Activated T-helper 1 cell treated with anti-CD3 and anti-CD28 coated beads, Interleukin-12 subunit alpha, Interleukin-12 subunit beta, Interleukin-2, Interleukin-4 antibody, amounts not matched to agents 30 ng/mL and 10 ng/mL and 1 ng/mL, durations not matched to agents 14 hours and 24 hours and 36 hours (primary cell): ENCODE measurements at regions not wholly inside any gene's neighbourhood (a gene's known extent, or its start where the extent isn't known, plus 50 kb on each side); places are given as distances from the start of the nearest gene placed in this dataset.
"Not testable (repeated sequence)": the region's sequence is repeated elsewhere in the genome, so short reads cannot be mapped to it uniquely, and the experiment has no call there.

ENCODE experiments used
- DNase-seq: peaks from one replicate; pipeline ENCODE4 v3.0.0; 2021; ENCODE audit warnings: low spot score
- H3K27ac Mint-ChIP-seq: one replicate; pipeline ENCODE4 v1.8.0; 2021; ENCODE audit warnings: mild to moderate bottlenecking, mixed read lengths
- H3K27me3 Mint-ChIP-seq: one replicate; pipeline ENCODE4 v1.8.0; 2022; ENCODE audit warnings: mild to moderate bottlenecking, moderate library complexity, mixed read lengths; ENCODE audit not compliant: insufficient read depth
- H3K36me3 Mint-ChIP-seq: one replicate; pipeline ENCODE4 v1.8.0; 2021; ENCODE audit warnings: low read depth, mixed read lengths
- H3K4me1 Mint-ChIP-seq: one replicate; pipeline ENCODE4 v1.8.0; 2021; ENCODE audit warnings: low read depth, mixed read lengths
- H3K4me3 Mint-ChIP-seq: one replicate; pipeline ENCODE4 v1.8.0; 2021; ENCODE audit warnings: mild to moderate bottlenecking, moderate library complexity, mixed read lengths
- H3K9me3 Mint-ChIP-seq: one replicate; pipeline ENCODE4 v1.8.0; 2021; ENCODE audit warnings: mixed read lengths
- intact Hi-C: fragments of 100-400 bp; cut with micrococcal nuclease; formaldehyde crosslinking; loops from one replicate; pipeline ENCODE4 v1.15.1; 2024

DNA sequence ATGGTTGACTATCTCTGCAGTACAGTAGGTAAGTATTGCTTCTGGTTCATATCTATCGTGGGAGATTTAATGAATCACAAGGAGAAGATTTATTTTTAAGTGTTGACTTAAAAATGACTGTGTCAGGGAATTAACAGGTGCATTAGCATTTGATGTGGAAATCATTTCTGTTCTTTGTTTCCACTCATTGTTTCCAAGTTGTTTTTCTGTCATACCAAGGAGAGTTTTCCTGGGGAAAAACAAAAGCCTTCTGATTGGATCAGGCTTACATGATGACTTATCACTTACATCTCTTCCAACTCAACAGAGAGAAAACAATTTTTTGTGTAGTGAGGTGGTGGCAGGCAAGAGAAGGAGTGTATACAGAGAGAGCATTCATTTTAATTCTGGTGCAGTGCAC is 686.4 kb downstream of the HTR1B start:
- Mint-ChIP-seq H3K4me1 (no peaks in the 10 kb centered on the region), H3K27ac (no peak overlapping the region), H3K9me3 (peaks cover 4% of the 10 kb centered on the region), H3K27me3 (no peaks in the 10 kb centered on the region), H3K4me3 (no peak overlapping the region), H3K36me3 (no peaks in the 10 kb centered on the region)
- intact Hi-C loops, result no loop called here
- DNase-seq, result no peak

- no peaks in the 10 kb centered on the region for H3K27me3 Mint-ChIP-seq
- intact Hi-C loops, result no loop called here
- no peak for DNase-seq
- H3K36me3 Mint-ChIP-seq, result no peaks in the 10 kb centered on the region
- H3K4me1 Mint-ChIP-seq, result no peaks in the 10 kb centered on the region
- peaks cover 4% of the 10 kb centered on the region for H3K9me3 Mint-ChIP-seq
- no peak overlapping the region for H3K27ac Mint-ChIP-seq
- H3K4me3 Mint-ChIP-seq, result no peak overlapping the region
These were observed 688.4 kb downstream of the HTR1B start for GRCh38 chr6:76774781-76775384.

DNA sequence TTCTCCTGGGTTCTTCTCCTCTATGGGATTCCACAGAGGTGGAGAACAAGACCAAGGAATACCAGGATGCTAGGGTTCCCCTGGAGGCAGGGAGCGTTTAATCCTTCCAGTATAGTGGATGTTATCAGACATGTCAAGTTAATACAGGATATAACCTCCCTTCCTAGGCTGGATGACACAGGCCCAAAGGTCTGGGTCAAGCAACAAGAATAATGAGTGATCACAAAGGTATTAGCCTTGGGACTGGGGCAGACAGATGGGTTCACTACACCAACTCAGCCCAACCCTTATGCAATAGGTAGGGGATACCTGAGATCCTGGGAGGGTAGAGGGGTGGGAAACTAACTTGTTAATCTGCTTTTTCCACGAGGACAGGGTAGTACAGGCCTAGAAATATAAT is 690.3 kb downstream of the HTR1B start:
- intact Hi-C loops, result no loop called here
- Mint-ChIP-seq H3K4me1 (no peaks in the 10 kb centered on the region), H3K27me3 (no peaks in the 10 kb centered on the region), H3K9me3 (peaks cover 4% of the 10 kb centered on the region), H3K27ac (no peak overlapping the region), H3K36me3 (no peaks in the 10 kb centered on the region), H3K4me3 (no peak overlapping the region)
- DNase-seq, result no peak

- no peaks in the 10 kb centered on the region for H3K4me1 Mint-ChIP-seq
- no peaks in the 10 kb centered on the region for H3K36me3 Mint-ChIP-seq
- intact Hi-C loops, result no loop called here
- no peak for DNase-seq
- peaks cover 4% of the 10 kb centered on the region for H3K9me3 Mint-ChIP-seq
- H3K27me3 Mint-ChIP-seq, result no peaks in the 10 kb centered on the region
- H3K27ac Mint-ChIP-seq, result no peak overlapping the region
- no peak overlapping the region for H3K4me3 Mint-ChIP-seq
These were observed 692.1 kb downstream of the HTR1B start for GRCh38 chr6:76771059-76771634.

DNA sequence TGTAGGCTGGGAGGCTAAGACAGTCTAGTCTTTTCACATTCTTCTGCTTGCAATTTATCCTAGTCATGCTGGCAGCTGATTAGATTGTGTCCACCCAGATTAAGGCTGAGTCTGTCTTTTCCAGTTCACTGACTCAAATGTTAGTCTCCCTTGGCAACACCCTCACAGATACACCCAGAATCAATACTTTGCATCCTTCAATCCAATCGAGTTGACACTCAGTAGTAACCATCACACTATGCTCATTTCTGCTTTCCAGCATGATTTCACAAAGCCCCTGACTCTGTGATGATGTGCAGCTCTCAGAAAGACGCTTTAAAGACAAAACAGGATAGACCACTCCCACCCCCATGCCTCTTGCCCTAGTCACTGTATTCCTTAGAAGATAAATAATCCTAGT is 693.0 kb downstream of the HTR1B start:
- no peak overlapping the region for H3K4me3 Mint-ChIP-seq
- H3K4me1 Mint-ChIP-seq, result no peaks in the 10 kb centered on the region
- no peaks in the 10 kb centered on the region for H3K36me3 Mint-ChIP-seq
- peaks cover 4% of the 10 kb centered on the region for H3K9me3 Mint-ChIP-seq
- no peak overlapping the region for H3K27ac Mint-ChIP-seq
- intact Hi-C loops, result no loop called here
- DNase-seq, result no peak
- H3K27me3 Mint-ChIP-seq, result no peaks in the 10 kb centered on the region

GRCh38 chr6:76768556-76768955 is 694.7 kb downstream of the HTR1B start:
- Mint-ChIP-seq H3K36me3 (no peaks in the 10 kb centered on the region), H3K27ac (no peak overlapping the region), H3K9me3 (peaks cover 4% of the 10 kb centered on the region), H3K4me3 (no peak overlapping the region), H3K4me1 (no peaks in the 10 kb centered on the region), H3K27me3 (no peaks in the 10 kb centered on the region)
- DNase-seq, result no peak
- intact Hi-C loops, result no loop called here

- Mint-ChIP-seq H3K4me1 (no peaks in the 10 kb centered on the region), H3K9me3 (no peaks in the 10 kb centered on the region)
- intact Hi-C loops, result no loop called here
These were observed 691.6 kb upstream of the IMPG1 start for GRCh38 chr6:76764057-76764456.

DNA sequence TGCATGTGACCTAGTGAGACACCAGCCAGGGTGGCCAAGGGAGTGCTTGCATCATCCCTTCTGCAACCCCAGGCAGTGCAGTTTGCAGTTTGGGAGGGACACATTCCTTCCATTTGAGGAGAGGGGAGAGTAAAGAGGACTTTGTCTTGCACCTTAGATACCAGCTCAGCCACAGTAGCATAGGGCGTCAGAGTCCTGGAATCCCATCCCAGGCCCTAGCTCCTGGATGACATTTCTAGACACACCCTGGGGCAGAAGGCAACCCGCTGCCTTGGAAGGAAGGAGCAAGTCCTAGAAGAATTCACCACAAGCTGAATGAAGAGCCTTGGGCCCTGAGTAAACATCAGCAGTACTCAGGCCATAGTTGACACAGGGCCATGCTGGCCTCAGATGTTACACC is 680.4 kb upstream of the IMPG1 start:
- no peaks in the 10 kb centered on the region for H3K27me3 Mint-ChIP-seq
- DNase-seq, result no peak
- peaks cover 10% of the 10 kb centered on the region for H3K9me3 Mint-ChIP-seq
- H3K4me1 Mint-ChIP-seq, result no peaks in the 10 kb centered on the region
- no peak overlapping the region for H3K4me3 Mint-ChIP-seq
- H3K36me3 Mint-ChIP-seq, result no peaks in the 10 kb centered on the region
- intact Hi-C loops, result no loop called here
- H3K27ac Mint-ChIP-seq, result no peak overlapping the region

More at GRCh38 chr6:76764057-76764456, 691.6 kb upstream of the IMPG1 start:
- Mint-ChIP-seq H3K36me3 (no peaks in the 10 kb centered on the region), H3K27me3 (no peaks in the 10 kb centered on the region), H3K4me3 (no peak overlapping the region), H3K27ac (no peak overlapping the region)
- no peak for DNase-seq

DNA sequence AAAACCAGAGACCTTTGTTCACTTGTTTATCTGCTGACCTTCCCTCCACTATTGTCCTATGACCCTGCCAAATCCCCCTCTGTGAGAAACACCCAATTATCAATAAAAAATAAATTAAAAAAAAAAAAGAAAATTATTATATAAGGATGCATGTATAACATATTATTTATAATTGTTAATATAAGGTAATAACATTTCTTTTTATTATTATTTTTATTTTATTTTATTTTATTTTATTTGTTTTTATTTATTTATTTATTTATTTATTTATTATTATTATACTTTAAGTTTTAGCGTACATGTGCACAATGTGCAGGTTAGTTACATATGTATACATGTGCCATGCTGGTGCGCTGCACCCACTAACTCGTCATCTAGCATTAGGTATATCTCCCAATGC is 672.9 kb upstream of the IMPG1 start:
- H3K36me3 Mint-ChIP-seq, DNase-seq, H3K4me1 Mint-ChIP-seq, H3K4me3 Mint-ChIP-seq, H3K9me3 Mint-ChIP-seq, H3K27ac Mint-ChIP-seq, H3K27me3 Mint-ChIP-seq, intact Hi-C loops: not testable (repeated sequence)

GRCh38 chr6:76744151-76744720 is 671.8 kb upstream of the IMPG1 start:
- H3K4me3 Mint-ChIP-seq, H3K9me3 Mint-ChIP-seq, intact Hi-C loops, DNase-seq, H3K4me1 Mint-ChIP-seq, H3K36me3 Mint-ChIP-seq, H3K27ac Mint-ChIP-seq, H3K27me3 Mint-ChIP-seq: not testable (repeated sequence)

- H3K4me1 Mint-ChIP-seq, result no peaks in the 10 kb centered on the region
- H3K4me3 Mint-ChIP-seq, result no peak overlapping the region
- H3K9me3 Mint-ChIP-seq, result peaks cover 16% of the 10 kb centered on the region
- intact Hi-C loops, result no loop called here
- no peak overlapping the region for H3K27ac Mint-ChIP-seq
- H3K27me3 Mint-ChIP-seq, result no peaks in the 10 kb centered on the region
- H3K36me3 Mint-ChIP-seq, result no peaks in the 10 kb centered on the region
- no peak for DNase-seq
These were observed 670.5 kb upstream of the IMPG1 start for GRCh38 chr6:76742919-76743318.

- intact Hi-C loops, result no loop called here
These were observed 647.0 kb upstream of the IMPG1 start for GRCh38 chr6:76719449-76719848.

GRCh38 chr6:76708641-76709331 is 636.3 kb upstream of the IMPG1 start:
- H3K4me3 Mint-ChIP-seq, result no peak overlapping the region

More at GRCh38 chr6:76719449-76719848, 647.0 kb upstream of the IMPG1 start:
- no peak for DNase-seq
- no peak overlapping the region for H3K27ac Mint-ChIP-seq
- no peaks in the 10 kb centered on the region for H3K36me3 Mint-ChIP-seq
- H3K4me1 Mint-ChIP-seq, result no peaks in the 10 kb centered on the region
- H3K27me3 Mint-ChIP-seq, result no peaks in the 10 kb centered on the region
- no peak overlapping the region for H3K4me3 Mint-ChIP-seq
- no peaks in the 10 kb centered on the region for H3K9me3 Mint-ChIP-seq

More at GRCh38 chr6:76708641-76709331, 636.3 kb upstream of the IMPG1 start:
- Mint-ChIP-seq H3K27ac (no peak overlapping the region), H3K9me3 (no peaks in the 10 kb centered on the region), H3K36me3 (no peaks in the 10 kb centered on the region), H3K27me3 (no peaks in the 10 kb centered on the region), H3K4me1 (no peaks in the 10 kb centered on the region)
- DNase-seq, result no peak
- intact Hi-C loops, result no loop called here
